HL-60 (cell line): ENCODE measurements at regions not wholly inside any gene's neighbourhood (a gene's known extent, or its start where the extent isn't known, plus 50 kb on each side); places are given as distances from the start of the nearest gene placed in this dataset.

ENCODE experiments used
- DNase-seq, 2 experiments: peaks; one replicate each; pipeline ENCODE4 v3.0.0-alpha.2; 2010 to 2020; ENCODE audit warnings: low read depth in 1 of 2, low spot score in 1 of 2
- H3K27ac ChIP-seq: fragments of 250-450 bp; sonication (Bioruptor Pico); replicated peaks from 2 replicates; pipeline ENCODE4 v1.5.1; 2020; ENCODE audit warnings: mild to moderate bottlenecking, moderate library complexity
- H3K27me3 ChIP-seq: fragments of 250-450 bp; sonication (Bioruptor Pico); 2 replicates; pipeline ENCODE4 v1.5.1; 2021; ENCODE audit warnings: mild to moderate bottlenecking, moderate library complexity; ENCODE audit not compliant: insufficient read depth, poor library complexity, severe bottlenecking
- H3K4me3 ChIP-seq: replicated peaks from 2 replicates; pipeline ENCODE4 v1.5.1; 2011; ENCODE audit warnings: mild to moderate bottlenecking, control low read depth, low read length; ENCODE audit not compliant: insufficient read depth
- GABPA ChIP-seq: IDR thresholded peaks from 2 replicates; pipeline ENCODE4 v1.6.1; 2012; ENCODE audit warnings: low read depth
- POLR2AphosphoS5 ChIP-seq: IDR thresholded peaks from 2 replicates; pipeline ENCODE4 v1.6.1; 2012; ENCODE audit warnings: low read depth
- SPI1 ChIP-seq: IDR thresholded peaks from 2 replicates; pipeline ENCODE4 v1.6.1; 2012; ENCODE audit warnings: low read depth, mild to moderate bottlenecking, borderline replicate concordance
- TF ChIP-seq, protein P1 (sequence below): IDR thresholded peaks from one replicate; pipeline ENCODE4 v1.5.1; 2011; ENCODE audit warnings: low read length, control low read depth, inconsistent platforms; ENCODE audit not compliant: insufficient read depth
- TF ChIP-seq, protein P2 (sequence below): IDR thresholded peaks from 2 replicates; pipeline ENCODE4 v1.6.1; 2012; ENCODE audit warnings: low read depth; ENCODE audit not compliant: insufficient replicate concordance

DNA sequence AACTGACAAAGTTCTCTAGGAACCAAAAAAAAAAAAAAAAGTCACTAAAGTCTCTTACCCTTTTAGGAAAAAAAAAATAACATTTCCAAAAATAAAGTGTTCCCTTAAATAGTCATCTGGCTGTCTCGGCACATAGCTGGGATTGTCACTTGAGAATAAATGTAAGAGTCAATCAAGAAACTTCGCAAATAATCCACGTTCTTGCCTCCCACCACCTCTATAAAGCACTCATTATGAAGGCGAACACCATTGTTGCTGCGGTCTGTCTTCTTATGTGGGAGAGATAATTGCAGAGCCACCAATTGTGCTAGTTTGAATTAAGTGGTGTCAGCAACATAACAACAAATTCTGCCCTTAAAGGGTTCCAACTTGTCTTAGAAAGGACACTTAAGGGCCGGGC, 163.7 kb downstream of the FBXO15 start:
- no peak for DNase-seq
- TF ChIP-seq POLR2AphosphoS5, result no peak
- no peak for TF ChIP-seq SPI1
- TF ChIP-seq GABPA, result no peak
- TF ChIP-seq, protein P1, sequence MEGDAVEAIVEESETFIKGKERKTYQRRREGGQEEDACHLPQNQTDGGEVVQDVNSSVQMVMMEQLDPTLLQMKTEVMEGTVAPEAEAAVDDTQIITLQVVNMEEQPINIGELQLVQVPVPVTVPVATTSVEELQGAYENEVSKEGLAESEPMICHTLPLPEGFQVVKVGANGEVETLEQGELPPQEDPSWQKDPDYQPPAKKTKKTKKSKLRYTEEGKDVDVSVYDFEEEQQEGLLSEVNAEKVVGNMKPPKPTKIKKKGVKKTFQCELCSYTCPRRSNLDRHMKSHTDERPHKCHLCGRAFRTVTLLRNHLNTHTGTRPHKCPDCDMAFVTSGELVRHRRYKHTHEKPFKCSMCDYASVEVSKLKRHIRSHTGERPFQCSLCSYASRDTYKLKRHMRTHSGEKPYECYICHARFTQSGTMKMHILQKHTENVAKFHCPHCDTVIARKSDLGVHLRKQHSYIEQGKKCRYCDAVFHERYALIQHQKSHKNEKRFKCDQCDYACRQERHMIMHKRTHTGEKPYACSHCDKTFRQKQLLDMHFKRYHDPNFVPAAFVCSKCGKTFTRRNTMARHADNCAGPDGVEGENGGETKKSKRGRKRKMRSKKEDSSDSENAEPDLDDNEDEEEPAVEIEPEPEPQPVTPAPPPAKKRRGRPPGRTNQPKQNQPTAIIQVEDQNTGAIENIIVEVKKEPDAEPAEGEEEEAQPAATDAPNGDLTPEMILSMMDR, result no peak
- TF ChIP-seq, protein P2, sequence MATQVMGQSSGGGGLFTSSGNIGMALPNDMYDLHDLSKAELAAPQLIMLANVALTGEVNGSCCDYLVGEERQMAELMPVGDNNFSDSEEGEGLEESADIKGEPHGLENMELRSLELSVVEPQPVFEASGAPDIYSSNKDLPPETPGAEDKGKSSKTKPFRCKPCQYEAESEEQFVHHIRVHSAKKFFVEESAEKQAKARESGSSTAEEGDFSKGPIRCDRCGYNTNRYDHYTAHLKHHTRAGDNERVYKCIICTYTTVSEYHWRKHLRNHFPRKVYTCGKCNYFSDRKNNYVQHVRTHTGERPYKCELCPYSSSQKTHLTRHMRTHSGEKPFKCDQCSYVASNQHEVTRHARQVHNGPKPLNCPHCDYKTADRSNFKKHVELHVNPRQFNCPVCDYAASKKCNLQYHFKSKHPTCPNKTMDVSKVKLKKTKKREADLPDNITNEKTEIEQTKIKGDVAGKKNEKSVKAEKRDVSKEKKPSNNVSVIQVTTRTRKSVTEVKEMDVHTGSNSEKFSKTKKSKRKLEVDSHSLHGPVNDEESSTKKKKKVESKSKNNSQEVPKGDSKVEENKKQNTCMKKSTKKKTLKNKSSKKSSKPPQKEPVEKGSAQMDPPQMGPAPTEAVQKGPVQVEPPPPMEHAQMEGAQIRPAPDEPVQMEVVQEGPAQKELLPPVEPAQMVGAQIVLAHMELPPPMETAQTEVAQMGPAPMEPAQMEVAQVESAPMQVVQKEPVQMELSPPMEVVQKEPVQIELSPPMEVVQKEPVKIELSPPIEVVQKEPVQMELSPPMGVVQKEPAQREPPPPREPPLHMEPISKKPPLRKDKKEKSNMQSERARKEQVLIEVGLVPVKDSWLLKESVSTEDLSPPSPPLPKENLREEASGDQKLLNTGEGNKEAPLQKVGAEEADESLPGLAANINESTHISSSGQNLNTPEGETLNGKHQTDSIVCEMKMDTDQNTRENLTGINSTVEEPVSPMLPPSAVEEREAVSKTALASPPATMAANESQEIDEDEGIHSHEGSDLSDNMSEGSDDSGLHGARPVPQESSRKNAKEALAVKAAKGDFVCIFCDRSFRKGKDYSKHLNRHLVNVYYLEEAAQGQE, result no peak
- H3K27ac ChIP-seq, result no peak overlapping the region
- no peaks in the 10 kb centered on the region for H3K27me3 ChIP-seq
- no peak overlapping the region for H3K4me3 ChIP-seq

GRCh38 chr18:73983496-73983895, 164.1 kb downstream of the FBXO15 start:
- TF ChIP-seq POLR2AphosphoS5 (no peak), GABPA (no peak)
- no peaks in the 10 kb centered on the region for H3K27me3 ChIP-seq
- H3K27ac ChIP-seq, result no peak overlapping the region
- no peak overlapping the region for H3K4me3 ChIP-seq
- no peak for DNase-seq

DNA sequence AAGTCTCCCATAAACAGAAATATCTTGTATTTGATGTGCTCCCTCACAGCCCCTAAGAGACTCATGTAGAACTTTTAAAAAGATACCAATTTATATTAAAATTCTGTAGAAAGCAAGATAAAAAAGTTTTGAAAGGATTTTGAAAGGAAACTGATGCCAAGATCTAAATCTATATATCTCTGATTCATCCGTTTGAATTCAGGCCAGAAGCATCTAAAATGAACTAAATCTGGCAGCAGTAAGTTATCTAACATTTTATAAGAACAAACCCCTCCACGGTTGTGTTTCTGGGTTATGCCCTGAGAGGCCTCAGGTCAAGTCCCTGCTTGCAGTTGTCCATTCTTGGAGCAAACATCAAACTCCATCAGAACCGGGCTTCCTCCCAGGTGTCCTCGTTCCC, 165.8 kb downstream of the FBXO15 start:
- Histone ChIP-seq H3K27ac (no peak overlapping the region), H3K4me3 (no peak overlapping the region), H3K27me3 (no peaks in the 10 kb centered on the region)
- TF ChIP-seq GABPA, result no peak
- TF ChIP-seq, protein P1, result no peak
- TF ChIP-seq, protein P2, result no peak
- TF ChIP-seq SPI1, result no peak
- no peak for TF ChIP-seq POLR2AphosphoS5
- no peak for DNase-seq

GRCh38 chr18:73980289-73980979, 167.2 kb downstream of the FBXO15 start:
- Histone ChIP-seq H3K27ac (no peak overlapping the region), H3K4me3 (no peak overlapping the region), H3K27me3 (peaks cover 8% of the 10 kb centered on the region)
- no peak for DNase-seq
- TF ChIP-seq SPI1 (no peak), GABPA (no peak), POLR2AphosphoS5 (no peak)
- TF ChIP-seq, protein P2, result no peak
- TF ChIP-seq, protein P1, result no peak
